ENCODE measurements at regions not wholly inside any gene's neighbourhood (a gene's known extent, or its start where the extent isn't known, plus 50 kb on each side); places are given as distances from the start of the nearest gene placed in this dataset.

GRCh38 chr13:24043590-24044350 lies 116.8 kb upstream of the SPATA13 start:
- DNase-seq (no peak), ATAC-seq (no peak)
- 75 to 85% methylated on average over 8 to 9 of the region's 9 CpGs for WGBS, 2 donors
- no peak overlapping the region for H3K27ac ChIP-seq
- H3K4me3 ChIP-seq, result no peak overlapping the region
- no peaks in the 10 kb centered on the region for H3K27me3 ChIP-seq
- no peaks in the 10 kb centered on the region for H3K9me3 ChIP-seq
- peaks cover 11% of the 10 kb centered on the region for H3K4me1 ChIP-seq
- TF ChIP-seq, protein P1, sequence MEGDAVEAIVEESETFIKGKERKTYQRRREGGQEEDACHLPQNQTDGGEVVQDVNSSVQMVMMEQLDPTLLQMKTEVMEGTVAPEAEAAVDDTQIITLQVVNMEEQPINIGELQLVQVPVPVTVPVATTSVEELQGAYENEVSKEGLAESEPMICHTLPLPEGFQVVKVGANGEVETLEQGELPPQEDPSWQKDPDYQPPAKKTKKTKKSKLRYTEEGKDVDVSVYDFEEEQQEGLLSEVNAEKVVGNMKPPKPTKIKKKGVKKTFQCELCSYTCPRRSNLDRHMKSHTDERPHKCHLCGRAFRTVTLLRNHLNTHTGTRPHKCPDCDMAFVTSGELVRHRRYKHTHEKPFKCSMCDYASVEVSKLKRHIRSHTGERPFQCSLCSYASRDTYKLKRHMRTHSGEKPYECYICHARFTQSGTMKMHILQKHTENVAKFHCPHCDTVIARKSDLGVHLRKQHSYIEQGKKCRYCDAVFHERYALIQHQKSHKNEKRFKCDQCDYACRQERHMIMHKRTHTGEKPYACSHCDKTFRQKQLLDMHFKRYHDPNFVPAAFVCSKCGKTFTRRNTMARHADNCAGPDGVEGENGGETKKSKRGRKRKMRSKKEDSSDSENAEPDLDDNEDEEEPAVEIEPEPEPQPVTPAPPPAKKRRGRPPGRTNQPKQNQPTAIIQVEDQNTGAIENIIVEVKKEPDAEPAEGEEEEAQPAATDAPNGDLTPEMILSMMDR (IDR thresholded peaks at IDR 0.05), result no peak
- no peak for TF ChIP-seq POLR2A (IDR thresholded peaks at IDR 0.05)
- intact Hi-C loops (cut with DNase I), result no loop called here
- H3K36me3 ChIP-seq (replicated peaks in 1 of 2; ENCODE audit: insufficient read depth in 1 of 2, low read depth in 2 of 2), result no peaks in the 10 kb centered on the region

GRCh38 chr13:24045597-24045996 lies 114.9 kb upstream of the SPATA13 start:
- Histone ChIP-seq H3K9me3 (no peaks in the 10 kb centered on the region), H3K4me3 (no peak overlapping the region), H3K4me1 (peaks cover 5% of the 10 kb centered on the region), H3K27ac (no peak overlapping the region), H3K27me3 (no peaks in the 10 kb centered on the region), H3K36me3 (replicated peaks in 1 of 2; ENCODE audit: insufficient read depth in 1 of 2, low read depth in 2 of 2) (no peaks in the 10 kb centered on the region)
- WGBS, 2 donors, result 46 to 66% methylated on average over 4 of the region's 4 CpGs
- DNase-seq, result peak in 1 of 4 donors; percentile 62
- TF ChIP-seq, protein P1 (IDR thresholded peaks at IDR 0.05), result no peak
- TF ChIP-seq POLR2A (IDR thresholded peaks at IDR 0.05), result no peak
- ATAC-seq, result no peak
- intact Hi-C loops (cut with DNase I), result no loop called here

GRCh38 chr13:24050292-24050711 lies 110.2 kb upstream of the SPATA13 start:
- TF ChIP-seq, protein P1 (IDR thresholded peaks at IDR 0.05), result no peak
- no peak for TF ChIP-seq POLR2A (IDR thresholded peaks at IDR 0.05)

DNA sequence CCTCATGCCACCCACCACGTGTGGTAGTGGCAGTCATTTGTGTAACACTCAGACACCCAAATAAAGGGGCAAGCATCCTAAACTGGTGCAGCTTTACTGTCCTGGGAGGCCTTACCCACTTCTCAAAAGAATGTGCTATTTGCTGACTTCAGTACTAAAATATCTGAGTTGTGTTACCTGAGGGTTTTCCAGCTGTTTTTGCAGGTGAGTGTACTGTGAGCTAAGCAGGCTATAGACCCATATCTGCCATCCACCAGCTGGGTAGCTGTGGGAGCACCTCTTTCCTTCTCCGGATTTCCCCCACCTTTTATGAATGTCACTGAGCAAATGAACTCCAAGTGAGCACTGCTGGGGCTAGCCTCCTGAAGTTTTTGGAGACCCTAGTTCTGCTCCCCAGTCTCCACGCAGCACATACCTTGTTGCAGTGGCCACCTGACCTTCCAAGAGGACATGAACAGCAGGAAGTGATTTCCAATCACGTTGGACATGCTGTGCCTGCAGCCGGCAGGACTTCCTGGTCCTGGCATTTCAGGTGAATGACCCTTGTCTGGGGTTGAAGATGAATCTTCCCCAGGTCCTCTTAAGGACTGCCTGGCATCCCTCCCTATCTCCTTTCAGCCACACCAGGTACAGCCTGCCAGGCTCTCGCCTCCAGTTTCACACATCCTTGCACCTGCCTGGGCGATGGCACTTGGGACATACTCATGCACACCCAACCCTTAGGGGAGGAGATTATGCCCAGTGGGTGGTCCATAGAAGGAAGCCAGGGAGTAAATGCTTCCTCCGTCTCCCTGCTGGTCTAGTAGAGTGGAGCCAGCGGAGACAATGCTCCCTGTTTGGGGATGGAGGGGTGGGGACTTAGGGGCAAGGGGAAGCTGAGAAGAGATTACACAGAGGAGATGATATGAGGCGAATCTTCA lies 109.5 kb upstream of the SPATA13 start:
- Histone ChIP-seq H3K36me3 (replicated peaks in 1 of 2; ENCODE audit: insufficient read depth in 1 of 2, low read depth in 2 of 2) (no peaks in the 10 kb centered on the region), H3K27me3 (no peaks in the 10 kb centered on the region), H3K4me3 (no peak overlapping the region), H3K4me1 (peaks cover 31% of the 10 kb centered on the region), H3K27ac (peak overlapping the region in 3 of 4 donors; percentile 30 to 52 (median 45)), H3K9me3 (no peaks in the 10 kb centered on the region)
- no peak for DNase-seq
- 64 to 75% methylated on average over 10 of the region's 10 CpGs for WGBS, 2 donors
- intact Hi-C loops (cut with DNase I), result loop anchor here (10.0 kb wide), 1 partner anchor 114 kb away; the partner anchor contains the start of gene SPATA13
- no peak for ATAC-seq
- TF ChIP-seq, protein P1 (IDR thresholded peaks at IDR 0.05), result no peak
- TF ChIP-seq POLR2A (IDR thresholded peaks at IDR 0.05), result no peak

More at GRCh38 chr13:24050292-24050711, 110.2 kb upstream of the SPATA13 start:
- H3K4me3 ChIP-seq, result no peak overlapping the region
- H3K4me1 ChIP-seq, result peaks cover 31% of the 10 kb centered on the region
- H3K27ac ChIP-seq, result peak overlapping the region in 2 of 4 donors; percentile 45 to 52
- DNase-seq, result peak; percentile 50 to 78 (median 66)
- H3K27me3 ChIP-seq, result no peaks in the 10 kb centered on the region
- 61 to 72% methylated on average over 6 of the region's 6 CpGs for WGBS, 2 donors
- H3K36me3 ChIP-seq (replicated peaks in 1 of 2; ENCODE audit: insufficient read depth in 1 of 2, low read depth in 2 of 2), result no peaks in the 10 kb centered on the region
- no peaks in the 10 kb centered on the region for H3K9me3 ChIP-seq
- intact Hi-C loops (cut with DNase I), result loop anchor here (10.0 kb wide), 1 partner anchor 114 kb away; the partner anchor contains the start of gene SPATA13
- no peak for ATAC-seq
